ENCODE measurements at regions not wholly inside any gene's neighbourhood (a gene's known extent, or its start where the extent isn't known, plus 50 kb on each side); places are given as distances from the start of the nearest gene placed in this dataset.

DNA sequence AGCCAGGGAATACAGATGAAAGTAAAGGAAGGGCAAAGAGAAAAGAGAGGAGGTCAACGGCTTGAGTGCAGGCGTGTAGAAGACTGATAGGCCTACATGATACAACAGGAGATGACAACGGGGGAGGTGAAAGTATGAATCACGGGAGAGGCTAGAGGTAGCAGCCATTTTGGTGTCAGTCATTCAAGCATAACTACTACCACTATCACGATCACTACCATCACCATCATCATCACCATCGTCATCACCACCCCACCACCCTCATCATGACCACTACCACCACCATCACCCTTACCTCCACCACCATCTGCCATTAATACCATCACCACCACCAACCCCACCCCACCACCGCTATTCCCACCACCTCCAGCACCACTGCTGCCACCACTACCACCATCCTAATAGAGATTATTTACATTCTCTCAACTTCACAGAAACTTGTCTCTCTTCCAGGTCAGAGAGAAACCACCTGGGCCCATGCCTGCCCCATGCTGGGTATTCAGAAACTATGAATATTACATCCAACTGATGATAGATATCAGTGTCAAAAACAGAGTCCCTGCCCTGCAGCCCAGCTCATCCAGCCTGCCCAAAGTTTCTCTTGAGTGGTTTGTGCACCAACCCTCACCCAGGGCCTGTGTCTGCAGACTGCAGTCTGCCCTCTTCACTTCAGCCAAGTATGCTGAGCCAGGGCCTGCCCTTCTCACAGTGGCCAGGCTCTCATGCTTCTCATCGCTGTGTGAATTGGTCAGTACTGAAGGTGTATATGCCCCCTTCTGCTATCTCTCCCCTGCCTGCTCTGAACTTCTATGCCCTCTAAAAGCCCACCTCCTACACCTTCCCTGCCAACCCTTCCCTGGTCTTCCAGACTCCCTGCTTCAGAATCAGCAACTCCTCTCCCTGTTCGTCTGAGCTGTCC lies 215.6 kb upstream of the TLE3 start:
- Histone ChIP-seq H3K36me3 (ENCODE audit: low read depth, missing control alignments) (no peaks in the 10 kb centered on the region), H3K27ac (no peak overlapping the region), H3K4me1 (peaks cover 5% of the 10 kb centered on the region), H3K4me3 (no peak overlapping the region), H3K27me3 (no peaks in the 10 kb centered on the region), H3K9me3 (no peaks in the 10 kb centered on the region)
- TF ChIP-seq CTCF (IDR thresholded peaks at IDR 0.05) (no peak), POLR2A (IDR thresholded peaks at IDR 0.05) (no peak)
- intact Hi-C loops (cut with DNase I; ENCODE audit: low total_unique reads) = no loop called here
- 89 to 91% methylated on average over 9 of the region's 9 CpGs for WGBS, 2 donors
- DNase-seq = no peak

DNA sequence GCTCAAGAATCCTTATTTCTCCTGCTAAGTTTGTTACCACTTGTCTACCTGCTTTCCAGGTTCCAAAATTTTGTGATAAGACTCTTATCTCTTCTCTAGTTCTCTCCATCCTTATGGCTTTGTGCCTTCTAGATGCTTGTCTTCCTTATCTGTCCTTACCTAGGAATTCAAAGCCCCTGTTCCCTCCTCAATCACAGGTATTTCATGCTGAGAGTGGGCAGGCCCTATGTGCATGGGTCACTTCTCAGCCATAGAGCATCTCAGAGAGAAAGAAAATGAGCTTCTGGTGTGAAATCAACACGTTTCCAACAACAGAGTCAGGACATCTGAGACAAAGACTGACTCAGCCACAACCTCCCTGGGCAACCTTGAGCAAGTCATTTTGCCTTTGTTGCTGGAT lies 214.1 kb upstream of the TLE3 start:
- TF ChIP-seq CTCF (IDR thresholded peaks at IDR 0.05) (no peak), POLR2A (IDR thresholded peaks at IDR 0.05) (no peak)
- no peaks in the 10 kb centered on the region for H3K27me3 ChIP-seq
- 70 to 75% methylated on average over 1 of the region's 1 CpG for WGBS, 2 donors
- peaks cover 7% of the 10 kb centered on the region for H3K4me1 ChIP-seq
- H3K9me3 ChIP-seq = no peaks in the 10 kb centered on the region
- no peak overlapping the region for H3K27ac ChIP-seq
- no peaks in the 10 kb centered on the region for H3K36me3 ChIP-seq (ENCODE audit: low read depth, missing control alignments)
- no peak for DNase-seq
- no peak overlapping the region for H3K4me3 ChIP-seq
- intact Hi-C loops (cut with DNase I; ENCODE audit: low total_unique reads) = no loop called here

DNA sequence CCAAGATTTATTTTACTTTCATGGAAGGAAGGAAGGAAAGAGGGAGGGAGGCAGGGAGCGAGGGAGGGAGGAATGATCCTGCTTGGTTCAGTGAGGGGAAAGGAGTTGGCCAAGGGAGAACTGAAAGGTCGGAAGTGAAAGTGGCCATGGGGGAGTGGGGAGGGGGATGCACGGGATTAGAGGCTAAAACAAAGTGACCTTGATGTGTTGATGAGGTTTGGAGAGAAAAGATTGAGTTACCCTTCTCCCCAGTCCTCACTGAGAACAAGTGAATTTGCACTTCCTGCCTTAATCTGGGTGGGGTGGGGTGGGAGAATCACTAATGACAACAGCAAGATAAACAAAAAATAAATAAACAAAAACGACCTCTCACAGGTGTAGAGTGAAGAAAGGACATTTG lies 212.0 kb upstream of the TLE3 start:
- TF ChIP-seq POLR2A (IDR thresholded peaks at IDR 0.05) (no peak), CTCF (IDR thresholded peaks at IDR 0.05) (no peak)
- H3K27ac ChIP-seq = no peak overlapping the region
- peaks cover 3% of the 10 kb centered on the region for H3K4me1 ChIP-seq
- H3K36me3 ChIP-seq (ENCODE audit: low read depth, missing control alignments) = no peaks in the 10 kb centered on the region
- H3K9me3 ChIP-seq = no peaks in the 10 kb centered on the region
- no peak for DNase-seq
- WGBS, 2 donors = 59 to 65% methylated on average over 4 of the region's 4 CpGs
- no peak overlapping the region for H3K4me3 ChIP-seq
- intact Hi-C loops (cut with DNase I; ENCODE audit: low total_unique reads) = no loop called here
- no peaks in the 10 kb centered on the region for H3K27me3 ChIP-seq

DNA sequence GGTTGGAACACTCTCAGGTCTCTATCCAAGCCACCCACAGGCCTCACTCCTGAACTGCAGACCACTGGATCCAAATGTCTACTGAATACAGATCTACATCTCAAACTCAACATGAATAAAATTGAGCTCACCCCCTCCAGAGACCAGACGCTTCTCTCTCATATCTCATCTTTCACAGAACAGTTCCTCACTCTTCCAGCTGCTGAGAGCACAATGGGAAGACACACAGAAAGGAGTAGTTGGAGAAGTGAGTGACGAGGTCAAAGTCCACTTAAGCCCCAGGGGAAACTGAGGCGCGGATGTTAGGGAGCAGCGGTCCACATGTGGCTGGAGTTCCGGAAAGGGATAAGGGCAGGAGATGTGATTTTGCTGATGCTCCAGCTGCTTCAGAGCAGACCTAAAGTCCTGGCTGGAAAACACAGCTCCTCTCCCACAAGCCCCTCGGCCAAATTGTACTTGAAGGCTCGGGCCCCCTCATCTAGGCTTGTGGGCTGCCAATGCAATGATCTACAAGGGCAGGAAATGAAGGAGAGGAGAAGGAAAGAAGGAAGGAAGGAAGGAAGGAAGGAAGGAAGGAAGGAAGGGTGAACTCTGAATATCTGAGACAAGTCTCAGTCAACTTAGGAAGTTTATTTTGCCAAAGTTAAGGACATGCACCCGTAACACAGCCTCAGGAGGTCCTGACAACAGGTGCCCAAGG lies 211.2 kb upstream of the TLE3 start:
- no peaks in the 10 kb centered on the region for H3K9me3 ChIP-seq
- peaks cover 3% of the 10 kb centered on the region for H3K4me1 ChIP-seq
- TF ChIP-seq POLR2A (IDR thresholded peaks at IDR 0.05) (no peak), CTCF (IDR thresholded peaks at IDR 0.05) (no peak)
- H3K27ac ChIP-seq = no peak overlapping the region
- no peaks in the 10 kb centered on the region for H3K27me3 ChIP-seq
- intact Hi-C loops (cut with DNase I; ENCODE audit: low total_unique reads) = no loop called here
- no peaks in the 10 kb centered on the region for H3K36me3 ChIP-seq (ENCODE audit: low read depth, missing control alignments)
- 80% methylated on average over 9 of the region's 9 CpGs for WGBS, 2 donors
- DNase-seq = no peak
- H3K4me3 ChIP-seq = no peak overlapping the region
